HG02759 (cell line): ENCODE measurements at regions not wholly inside any gene's neighbourhood (a gene's known extent, or its start where the extent isn't known, plus 50 kb on each side); places are given as distances from the start of the nearest gene placed in this dataset.

ENCODE experiments used
- ATAC-seq: cut with Tn5 transposase; IDR thresholded peaks from one replicate; pipeline ENCODE4 v1.9.1; 2021; ENCODE audit warnings: mild to moderate bottlenecking, moderate library complexity; ENCODE audit not compliant: unreplicated experiment

DNA sequence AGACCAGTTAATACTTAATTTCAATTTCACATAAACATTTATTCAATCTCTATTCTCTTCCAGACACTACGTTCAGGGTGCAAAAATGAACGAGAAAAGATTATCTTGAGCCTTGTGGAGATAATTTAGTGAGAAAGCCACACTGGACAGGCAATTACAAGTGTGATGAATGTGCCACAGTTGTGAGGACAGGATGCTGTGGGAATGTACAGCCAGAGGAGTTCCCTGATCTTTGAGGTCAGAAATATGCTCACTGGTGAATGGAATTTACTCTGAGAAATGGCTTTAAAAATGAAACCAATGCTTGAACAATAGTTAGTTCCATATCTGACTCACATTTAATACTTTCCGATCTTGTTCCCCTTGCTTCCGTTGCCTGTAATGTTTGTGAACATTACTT lies 864.8 kb downstream of the GATA3 start:
- no peak for ATAC-seq

DNA sequence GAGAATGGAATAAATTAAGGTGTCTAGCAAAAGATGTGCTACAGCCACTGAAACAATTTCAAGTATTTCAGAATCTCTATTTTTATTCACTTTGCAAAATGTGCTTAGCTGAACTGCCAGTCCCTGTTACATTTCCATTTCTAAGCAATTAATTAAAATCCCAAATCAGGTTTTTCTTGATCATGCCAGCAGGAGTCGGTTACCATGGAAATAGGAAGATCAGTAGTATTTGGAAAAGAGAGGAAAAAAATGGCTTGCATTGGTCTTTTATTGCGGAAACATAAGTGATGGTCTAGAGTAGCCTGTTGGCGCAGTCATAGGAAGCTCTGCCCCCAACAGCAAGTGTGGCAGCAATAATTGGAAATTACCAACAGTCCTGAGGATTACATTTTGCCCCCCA lies 867.1 kb downstream of the GATA3 start:
- ATAC-seq = no peak

DNA sequence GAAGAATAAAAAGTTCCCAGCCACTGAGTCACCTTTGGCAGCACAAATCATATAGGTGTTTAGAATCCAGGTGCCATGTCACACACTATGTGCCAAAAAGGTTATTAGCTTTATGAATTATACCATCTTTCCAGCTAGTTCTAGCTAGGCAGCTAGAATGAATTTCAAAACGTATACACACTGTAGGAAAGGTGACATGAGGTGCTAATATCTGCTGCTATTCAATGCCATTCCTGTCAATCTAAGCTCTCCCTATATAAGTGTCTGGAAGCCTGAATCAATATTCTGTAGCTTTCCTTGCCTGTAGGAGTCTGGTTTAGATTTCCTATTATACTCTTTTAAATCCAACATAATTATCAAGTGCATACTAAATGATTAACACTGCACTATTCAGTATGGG lies 868.6 kb downstream of the GATA3 start:
- no peak for ATAC-seq

DNA sequence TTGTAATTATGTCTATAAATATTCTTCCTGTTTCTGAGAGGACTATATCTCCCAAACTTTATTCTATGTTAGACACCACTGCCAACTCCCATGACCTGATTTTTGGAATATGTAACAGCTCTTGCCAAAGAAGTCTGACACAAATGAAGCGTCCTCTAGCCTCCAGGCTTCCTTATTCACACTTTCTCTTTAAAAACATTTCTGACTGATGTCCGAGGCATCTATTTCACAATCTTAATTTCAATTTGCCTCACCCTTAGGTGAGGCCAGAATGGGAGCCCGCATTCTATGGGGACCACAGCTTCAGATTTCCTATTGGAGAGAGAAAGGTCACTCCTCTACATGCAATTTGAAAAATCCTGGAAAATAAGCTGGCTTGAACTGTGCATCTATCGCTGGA lies 873.2 kb downstream of the GATA3 start:
- no peak for ATAC-seq

DNA sequence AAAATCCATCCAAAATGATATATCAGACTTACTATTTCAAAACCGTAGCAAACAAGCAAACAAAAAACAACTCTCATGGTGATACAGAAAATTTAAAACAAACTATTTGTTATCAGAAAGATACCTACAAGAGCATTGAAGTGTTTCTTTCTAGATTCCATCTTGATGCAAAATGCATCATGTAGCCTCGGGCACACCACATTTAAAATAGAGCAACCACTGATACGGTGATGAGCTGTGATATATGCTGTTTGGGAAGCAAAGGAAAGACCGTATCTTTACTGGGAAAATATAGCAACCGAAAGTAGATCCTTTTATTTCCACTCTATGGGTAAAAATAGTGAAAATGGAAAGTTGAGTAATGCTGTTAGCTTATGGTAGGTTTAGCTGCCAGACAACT lies 892.0 kb downstream of the GATA3 start:
- no peak for ATAC-seq

DNA sequence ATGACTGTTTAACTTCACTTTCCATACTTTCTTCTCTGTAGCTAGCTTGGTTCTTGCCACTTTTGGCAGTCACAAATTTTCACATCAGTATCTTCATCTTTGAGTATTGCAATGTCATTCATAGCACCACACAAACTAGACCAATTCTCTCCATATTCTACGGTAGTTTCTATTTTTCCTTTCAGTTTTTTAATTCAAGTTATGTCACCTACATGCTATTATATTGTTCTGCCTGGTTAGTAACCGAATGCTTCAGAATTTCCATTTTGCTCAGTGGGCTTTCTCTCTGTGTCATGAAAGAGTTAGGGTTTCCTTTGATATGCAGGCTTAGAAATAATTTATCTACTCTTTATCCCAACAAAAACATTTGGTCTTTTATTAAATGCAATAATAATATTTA lies 896.5 kb downstream of the GATA3 start:
- ATAC-seq = no peak

DNA sequence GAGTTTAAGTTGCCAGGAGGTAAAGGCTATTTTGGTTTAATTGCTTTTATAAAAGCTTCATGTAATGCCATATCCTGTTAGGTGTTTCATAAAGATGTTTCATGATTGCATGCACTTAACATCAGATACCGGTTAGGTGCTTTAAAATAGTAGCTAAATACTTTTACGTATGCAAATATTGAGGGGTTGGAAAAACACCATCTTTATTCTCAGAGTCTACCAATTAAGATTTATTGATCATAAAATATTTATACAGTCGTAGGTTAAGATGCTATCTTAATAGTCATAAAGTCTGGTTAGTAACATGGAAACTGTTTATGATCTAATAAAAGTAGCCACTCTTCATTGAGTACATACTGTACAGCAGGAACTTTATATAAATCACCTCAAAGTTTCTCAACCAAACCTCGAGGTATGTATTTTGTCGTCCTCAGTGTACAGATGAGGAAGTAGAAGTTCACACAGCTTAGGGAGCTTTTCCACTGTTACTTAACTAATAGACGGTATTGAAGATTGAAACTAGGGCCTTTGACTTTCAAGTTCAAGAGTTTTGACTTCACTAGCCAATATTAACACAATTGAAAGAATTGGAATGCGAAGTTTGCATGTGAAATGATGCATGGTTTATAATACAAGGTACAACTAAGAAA lies 897.1 kb downstream of the GATA3 start:
- no peak for ATAC-seq

DNA sequence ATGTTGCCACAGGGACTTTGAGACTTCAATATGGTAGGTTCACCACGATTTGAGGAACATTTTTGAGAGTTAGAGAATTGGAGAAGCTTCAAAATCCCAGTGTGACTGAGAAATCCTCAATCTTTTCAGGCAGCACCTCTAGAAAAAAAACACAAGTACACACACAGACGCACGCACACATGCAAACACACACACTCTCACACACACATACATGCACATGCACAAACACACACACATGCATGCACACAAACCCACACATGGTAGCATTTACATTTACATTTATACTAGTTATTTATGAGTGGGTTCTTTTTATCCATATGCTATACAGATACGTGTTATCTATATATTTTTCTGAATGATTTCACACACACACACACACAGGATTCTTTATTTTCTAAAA lies 901.9 kb downstream of the GATA3 start:
- no peak for ATAC-seq

DNA sequence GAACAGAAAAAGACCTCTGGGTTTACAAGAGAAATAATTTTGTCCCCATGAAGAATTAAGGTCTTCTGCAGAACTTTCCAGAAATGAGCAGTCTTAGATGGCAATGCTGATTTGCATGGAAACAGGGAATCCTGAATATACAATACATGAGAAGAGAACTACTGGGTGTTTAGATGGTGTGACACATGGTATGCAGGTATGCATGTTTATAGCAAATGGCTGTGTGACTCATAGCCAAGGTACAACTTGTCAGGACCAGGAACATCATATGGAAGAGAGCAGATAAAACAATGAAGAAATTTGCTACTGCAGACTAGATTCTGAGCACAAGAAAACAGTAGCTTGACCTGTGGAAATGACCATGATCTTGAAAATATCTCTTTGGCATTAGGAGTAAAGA lies 907.8 kb downstream of the GATA3 start:
- ATAC-seq = no peak

DNA sequence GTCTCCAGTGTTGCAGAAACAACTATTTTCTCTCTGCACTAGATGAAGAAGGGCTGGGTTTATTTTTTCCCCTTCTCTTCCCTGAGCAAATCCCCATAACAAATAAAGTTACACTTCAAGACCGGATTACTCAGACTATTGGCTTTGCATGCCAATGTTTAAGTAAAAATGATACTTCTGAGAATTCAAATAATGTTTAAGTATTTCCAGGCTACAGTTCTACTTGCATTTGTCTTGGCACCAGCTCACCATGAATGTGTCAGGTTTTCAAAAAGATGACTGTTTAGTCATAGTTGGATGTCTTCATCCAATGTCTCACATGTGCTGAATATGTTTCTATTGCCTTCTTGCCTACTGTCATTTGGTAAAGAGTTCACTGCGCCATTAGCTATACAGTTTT lies 912.6 kb downstream of the GATA3 start:
- no peak for ATAC-seq

DNA sequence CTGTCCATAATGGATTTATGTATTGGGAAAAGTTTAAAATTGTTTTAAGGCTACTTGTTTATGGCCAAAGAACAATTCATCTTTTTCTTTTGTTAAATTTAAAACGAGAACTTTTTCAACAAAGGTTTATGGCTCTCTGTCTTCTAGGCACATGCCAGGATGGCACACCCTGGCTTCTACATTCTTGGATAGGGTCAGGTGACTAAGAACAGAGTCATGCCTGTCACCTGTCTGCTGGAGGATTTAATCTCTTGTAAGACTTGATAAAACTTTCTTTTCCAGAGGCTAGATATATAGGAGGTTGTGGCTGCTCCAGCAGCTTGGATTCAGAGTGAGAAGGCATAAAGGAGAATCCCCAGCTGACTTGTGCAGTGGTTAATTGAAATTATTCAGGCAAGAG lies 915.4 kb downstream of the GATA3 start:
- no peak for ATAC-seq

DNA sequence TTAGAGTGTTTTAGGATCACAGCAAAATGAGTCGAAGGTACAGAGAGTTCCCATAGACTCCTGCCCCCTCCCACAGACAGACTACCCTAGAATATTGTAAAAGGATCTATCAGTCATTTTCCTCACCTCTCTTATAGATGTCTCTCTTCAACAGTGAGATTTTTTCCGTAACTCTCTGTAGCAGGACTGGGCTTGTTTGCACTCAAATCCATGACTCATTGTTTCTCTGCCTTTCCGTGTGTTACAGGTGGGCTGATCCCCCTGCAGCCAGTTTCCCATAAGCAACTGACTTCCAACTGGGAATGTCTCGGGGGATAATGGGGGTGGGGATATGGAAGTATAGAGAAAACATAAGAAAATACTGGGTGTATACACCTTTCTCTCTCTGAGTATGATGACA lies 921.0 kb downstream of the GATA3 start:
- no peak for ATAC-seq

DNA sequence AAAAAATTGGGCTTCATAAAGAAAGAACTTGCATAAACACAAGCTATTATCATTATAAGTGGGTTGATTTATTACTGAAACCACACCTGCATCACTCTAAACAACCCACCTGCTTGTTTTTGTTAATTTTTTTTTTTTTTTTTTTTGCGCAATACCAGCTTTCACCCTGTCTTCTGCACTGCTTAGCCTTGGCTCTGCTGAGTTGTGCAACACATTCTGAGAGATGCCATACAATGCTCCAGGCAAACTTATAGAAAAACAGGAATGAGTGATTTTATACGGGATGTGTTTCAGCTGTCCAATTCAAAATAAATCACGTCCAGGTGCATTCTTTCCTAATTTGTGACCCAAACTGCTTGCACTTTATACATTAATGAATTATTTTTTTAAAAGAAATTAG lies 923.6 kb downstream of the GATA3 start:
- no peak for ATAC-seq

DNA sequence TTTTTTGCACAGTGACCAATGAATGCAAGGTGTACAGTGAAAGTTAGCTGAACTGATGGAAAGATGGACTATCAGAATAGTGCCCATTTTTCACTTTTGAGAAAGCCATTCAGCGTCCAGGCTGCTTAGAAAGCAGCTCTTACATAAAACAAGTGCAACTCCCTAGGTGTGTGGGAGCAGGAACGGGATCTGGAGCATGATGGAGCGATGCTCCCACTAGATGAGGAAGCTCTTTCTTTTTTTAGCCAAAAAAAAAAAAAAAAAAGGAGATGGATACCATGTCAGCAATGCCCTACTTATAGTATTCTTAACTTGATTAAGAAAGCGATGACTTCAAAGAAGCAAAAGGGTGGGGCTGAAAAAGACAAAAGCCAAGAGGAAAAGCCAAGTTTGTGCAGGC lies 925.5 kb downstream of the GATA3 start:
- no peak for ATAC-seq

DNA sequence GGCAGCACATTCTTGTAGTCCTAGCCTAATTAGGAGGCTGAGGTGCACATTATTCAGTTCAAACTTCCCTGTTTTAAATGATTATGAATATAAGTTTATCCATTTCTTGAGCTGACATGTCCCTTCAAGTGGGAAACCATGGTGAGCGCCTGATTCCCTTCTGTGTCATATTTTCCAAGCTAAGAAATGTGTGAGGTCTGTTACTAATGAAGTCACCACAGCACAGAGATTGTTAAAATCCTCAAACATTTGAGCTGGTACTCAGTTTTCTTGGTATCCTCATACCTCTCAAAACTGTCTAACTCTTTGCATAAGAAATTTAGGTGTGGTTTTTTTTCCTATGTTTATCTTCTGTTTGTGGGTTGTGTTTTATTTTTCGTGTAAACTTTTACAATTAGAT lies 926.8 kb downstream of the GATA3 start:
- ATAC-seq = no peak

DNA sequence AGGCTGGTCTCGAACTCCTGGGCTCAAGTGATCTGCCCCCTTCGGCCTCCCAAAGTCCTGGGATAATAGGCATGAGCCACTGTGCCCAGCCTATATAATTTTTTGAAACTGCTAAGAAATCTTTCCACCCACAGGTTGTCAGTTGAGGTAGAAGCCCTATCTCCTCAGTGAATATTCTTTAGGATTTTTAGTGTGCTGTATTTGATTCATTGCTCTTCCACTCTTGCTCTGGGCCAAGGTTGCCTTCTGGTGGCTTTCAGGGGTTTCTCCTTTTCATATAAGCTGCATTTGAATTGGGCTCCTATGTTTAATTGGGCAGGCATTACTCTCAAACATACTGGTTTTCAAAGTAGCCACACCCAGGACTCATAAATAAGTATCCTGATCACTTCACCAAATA lies 931.2 kb downstream of the GATA3 start:
- ATAC-seq = no peak

DNA sequence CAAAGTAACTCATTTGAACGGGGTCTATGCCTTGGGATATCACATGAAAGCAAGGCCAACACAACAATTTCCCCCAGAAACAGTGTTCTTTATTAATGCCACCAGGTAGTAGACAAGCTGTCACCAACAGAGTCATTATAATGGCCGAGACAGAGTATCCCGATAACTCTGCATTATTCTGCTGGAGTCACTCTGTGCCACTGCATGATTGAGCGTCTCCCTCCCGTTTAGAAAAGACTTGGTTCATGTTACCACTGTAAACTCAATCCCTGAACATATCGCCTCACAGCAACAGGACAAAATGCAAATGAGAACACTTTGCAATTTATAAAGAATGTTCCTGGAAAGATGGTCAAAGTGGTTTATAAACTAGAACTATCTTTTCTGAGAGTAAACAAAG lies 932.5 kb downstream of the GATA3 start:
- ATAC-seq = no peak

DNA sequence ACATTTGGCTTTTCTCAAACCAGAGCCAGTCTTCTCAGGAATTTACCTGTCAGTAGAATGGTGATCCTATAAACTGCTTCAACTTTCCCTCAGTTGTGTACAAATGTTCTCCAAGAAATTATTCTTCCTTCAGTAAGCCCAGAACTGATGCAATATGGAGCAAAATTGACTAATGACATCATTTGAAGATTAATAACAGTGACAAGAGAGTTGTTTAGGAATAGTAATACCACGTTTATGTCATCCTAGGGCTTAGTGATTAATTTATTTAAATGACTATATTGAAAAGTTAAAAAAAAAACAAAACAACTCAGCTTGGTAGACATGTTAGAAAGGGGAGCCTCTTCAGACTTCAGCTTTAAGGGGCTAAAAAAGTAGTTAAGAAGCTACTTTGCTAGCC lies 933.2 kb downstream of the GATA3 start:
- no peak for ATAC-seq

DNA sequence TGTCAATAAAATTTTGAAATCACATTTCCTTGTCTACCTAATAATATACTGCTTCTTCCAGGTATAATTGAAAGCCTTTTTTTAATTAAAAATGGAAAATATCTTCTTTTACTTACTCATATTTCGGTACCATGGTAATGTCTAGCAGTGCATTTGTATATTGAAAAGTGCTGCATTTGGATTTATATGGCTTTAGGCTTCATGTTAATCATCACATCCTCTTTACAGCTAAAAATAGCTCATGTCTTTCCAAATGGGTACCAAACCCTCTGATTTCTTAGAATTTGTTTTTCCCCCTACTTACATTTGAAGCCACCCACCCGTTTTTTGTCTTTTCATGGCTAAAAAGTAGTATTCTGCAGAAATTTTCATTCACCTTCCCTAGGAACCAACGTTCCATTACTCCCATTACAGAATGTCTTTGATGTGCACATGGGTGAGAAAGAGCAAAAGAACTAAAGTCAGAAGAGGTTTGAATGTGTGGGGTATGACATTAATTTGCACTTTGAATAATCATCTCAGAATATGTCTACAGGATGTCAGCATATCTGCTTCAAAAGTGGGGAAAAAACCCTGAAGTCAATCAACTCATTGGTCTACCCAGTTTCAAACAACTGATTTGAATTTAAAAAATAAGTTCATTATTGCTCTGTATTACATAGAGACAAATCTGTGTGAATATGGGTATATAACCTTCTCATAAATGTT lies 935.9 kb downstream of the GATA3 start:
- ATAC-seq = no peak

DNA sequence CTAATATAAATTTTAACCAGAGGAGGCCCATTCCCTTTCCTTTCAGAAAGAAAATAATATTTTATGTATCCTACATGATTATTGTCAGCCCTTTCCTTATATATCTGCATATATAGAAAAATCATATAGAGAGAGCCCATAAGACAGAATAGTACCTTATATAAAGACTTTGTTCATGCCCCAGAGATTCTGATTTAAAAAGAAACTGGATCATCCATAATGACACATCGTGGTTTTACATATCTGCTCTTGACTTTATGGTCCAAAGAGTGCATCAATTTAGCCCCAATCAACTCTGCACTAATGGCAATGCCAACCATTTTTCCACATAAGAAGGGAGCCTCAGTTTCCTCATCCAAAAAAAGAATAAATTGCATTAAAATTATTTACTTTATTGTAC lies 937.5 kb downstream of the GATA3 start:
- no peak for ATAC-seq

DNA sequence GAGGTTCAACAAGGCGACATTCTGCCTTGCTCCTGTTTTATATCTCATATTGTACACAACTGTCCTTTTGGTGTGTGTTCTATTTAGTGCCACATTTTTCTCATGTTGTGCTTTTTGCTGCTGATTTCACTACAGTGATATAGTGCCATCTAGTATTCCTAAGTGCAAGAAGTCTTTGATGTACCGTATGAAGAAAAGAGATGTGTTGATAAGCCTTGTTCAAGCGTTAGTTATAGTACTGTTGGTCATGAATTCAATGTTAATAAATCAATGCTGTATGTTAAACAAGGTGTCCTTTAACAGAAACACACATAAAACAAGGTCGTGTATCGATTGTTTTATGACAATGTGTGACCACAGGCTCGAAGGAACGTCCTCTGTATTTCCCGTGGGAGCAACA lies 939.4 kb downstream of the GATA3 start:
- no peak for ATAC-seq

DNA sequence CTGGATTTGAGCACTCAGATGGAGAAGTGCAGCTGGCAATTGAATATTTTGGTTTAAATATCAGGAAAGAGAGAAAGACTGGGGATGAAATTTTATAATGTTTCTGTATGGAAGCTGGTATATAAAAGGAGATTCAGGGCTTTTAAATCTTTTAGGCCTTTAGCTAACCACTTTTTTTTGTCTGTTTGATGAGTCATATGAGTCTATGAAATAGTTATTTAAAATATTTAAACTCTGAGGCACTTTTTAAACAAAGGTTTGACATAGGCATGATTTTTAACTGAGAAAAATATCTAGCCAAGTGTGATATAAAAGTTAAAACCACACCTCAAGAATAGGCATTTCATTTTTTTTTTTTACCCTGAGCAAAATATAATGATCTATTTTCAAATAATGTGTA lies 944.3 kb downstream of the GATA3 start:
- no peak for ATAC-seq

DNA sequence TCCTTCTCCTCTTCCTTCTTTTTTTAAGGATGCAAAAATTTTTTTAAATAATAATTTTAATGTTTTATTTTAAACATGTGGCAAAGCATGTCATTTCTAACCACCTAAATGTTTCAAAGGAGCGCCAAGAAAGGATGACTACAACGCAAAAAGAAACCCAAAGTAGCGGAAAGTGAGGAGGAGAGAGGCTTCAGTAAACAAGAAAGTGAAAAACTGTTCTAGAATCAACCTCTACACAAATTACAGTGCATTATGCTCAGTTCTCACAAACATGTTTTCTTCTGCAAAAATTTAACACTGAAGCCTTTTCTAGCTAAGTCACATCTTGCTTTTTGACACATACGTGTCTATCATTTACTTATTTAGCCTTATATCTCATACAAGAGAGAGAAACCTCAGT lies 948.6 kb downstream of the GATA3 start:
- no peak for ATAC-seq
